Activated CD8-positive, alpha-beta memory T cell treated with anti-CD3 and anti-CD28 coated beads for 1 hour (primary cell): ENCODE measurements at regions not wholly inside any gene's neighbourhood (a gene's known extent, or its start where the extent isn't known, plus 50 kb on each side); places are given as distances from the start of the nearest gene placed in this dataset.
"Not testable (repeated sequence)": the region's sequence is repeated elsewhere in the genome, so short reads cannot be mapped to it uniquely, and the experiment has no call there.

ENCODE experiments used
- DNase-seq, 2 donors: peaks; one replicate each; pipeline ENCODE4 v3.0.0-alpha.2; 2020; ENCODE audit warnings: low read depth in 1 of 2; ENCODE audit errors: extremely low read depth in 1 of 2

DNA sequence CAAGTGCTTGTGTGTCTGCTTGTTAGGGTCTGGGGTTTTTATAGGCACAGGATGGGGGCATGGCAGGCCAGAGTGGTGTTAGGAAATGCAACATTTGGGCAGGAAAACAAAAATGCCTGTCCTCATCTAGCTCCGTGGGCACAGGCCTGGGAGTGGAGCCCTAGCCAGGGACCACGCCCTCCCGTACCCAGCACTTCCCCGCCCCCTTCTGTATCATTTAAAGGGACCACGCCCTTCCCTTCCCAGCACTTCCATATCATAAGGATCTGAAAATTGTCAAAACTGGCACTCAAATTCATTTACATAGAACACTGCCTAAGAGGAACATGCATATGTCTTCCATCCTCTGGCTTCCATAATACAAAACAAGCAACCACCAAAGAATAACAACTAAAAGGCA lies 185.8 kb downstream of the B3GLCT start:
- no peak for DNase-seq

DNA sequence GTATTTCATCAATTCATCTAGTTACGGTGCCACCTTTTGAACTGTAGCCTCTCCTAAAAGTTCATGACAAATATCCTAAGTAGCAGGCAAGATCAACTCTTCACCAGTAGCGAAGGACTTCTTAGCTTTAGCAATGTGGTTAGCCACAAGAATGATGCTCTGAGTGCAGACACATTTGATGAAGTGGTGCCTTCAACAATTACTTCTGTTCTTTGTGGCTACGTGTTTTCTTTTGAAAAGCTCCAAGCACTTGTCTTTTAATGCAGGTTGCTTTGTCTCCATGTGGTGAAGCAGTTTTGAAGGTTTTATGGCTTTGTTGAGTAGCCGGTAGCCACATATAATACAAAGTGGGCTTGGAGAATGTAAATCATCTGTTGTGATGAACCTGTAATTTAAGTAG lies 194.7 kb downstream of the B3GLCT start:
- DNase-seq: no peak

DNA sequence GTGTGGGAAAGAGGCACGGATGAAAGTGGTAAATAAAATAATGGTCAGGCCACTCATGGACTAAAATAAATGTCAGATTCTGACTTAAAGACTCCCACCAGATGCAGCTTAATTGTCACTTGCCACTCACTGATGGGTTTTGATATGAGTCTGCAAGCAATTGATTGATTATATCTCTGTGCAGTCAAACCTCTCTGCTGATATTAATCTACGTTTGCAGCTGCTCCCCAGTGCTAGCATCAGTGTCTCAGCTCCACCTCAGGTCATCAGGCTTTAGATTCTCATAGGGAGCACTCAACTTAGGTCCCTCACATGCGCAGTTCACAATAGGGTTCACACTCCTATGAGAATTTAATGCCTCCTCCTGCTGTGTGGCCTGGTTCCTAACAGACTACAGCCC lies 195.3 kb downstream of the B3GLCT start:
- no peak for DNase-seq

DNA sequence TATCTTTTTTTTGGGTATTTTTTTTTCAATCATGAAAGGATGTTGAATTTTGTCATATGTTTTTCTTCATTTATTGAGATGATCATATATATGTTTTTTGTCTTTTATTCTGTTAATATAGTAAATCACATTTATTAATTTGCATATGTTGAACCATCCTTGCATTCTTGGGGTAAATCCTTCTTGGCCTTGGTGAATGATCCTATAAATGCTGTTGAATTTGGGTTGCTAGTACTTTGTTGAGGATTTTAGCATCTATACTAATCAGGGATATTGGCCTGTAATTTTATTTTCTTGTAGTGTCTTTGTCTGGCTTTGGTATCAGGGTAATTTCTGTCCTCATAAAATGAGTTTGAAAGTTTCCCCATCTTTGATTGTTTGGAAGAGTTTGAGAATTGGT lies 199.9 kb downstream of the B3GLCT start:
- DNase-seq: no peak

GRCh38 chr13:31403711-31404110 lies 203.9 kb downstream of the B3GLCT start:
- DNase-seq: not testable (repeated sequence)

DNA sequence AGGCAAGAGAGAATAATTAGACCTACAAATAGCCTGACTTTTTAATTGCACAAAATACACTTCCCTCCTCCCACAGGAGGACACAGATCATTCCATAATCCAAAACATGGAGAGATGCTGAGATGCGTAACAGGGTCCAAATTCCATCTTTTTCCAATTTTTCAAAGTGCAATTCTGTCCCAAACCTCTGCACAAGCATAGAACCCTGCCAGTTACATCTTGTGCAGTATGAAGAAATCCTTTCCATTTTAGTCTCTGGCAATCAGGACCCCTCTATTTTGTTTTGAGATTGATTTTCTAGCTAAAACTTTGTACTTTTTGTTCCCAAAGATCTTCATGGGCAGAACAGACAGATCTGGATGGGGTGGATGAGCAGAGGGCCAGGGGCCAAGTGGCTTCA lies 209.2 kb downstream of the B3GLCT start:
- DNase-seq: no peak

DNA sequence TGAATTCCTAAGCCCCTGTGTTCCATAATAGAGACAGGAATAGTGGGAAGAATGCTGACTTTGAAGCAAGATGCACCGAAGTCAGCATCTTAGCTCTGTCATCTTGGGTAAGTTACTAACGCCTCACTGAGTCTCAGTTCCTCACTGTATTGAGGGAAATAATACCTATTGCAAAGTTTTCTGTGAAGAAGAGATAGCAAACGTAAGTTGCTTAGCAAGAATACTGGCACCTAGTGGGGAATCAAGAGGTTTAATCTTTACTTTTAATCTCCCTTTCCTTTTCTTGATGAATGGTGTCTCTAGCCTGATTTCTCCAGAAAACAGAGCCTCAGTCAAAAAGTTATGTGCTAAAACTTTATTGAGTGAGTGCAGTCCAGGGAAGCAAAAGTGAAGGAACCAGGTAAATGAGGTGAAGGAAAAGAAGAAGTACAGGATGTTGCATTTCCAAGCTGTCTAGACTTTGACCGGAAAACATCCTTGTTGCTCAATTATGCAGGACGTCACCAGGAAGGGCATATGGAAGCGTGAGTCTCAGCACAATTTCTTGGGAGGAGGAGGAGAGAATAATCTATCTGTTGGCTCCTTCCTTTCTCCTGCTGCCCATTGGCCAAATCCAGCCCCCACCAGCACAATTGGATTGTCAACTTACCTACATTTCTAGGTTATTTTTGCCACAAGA lies 210.0 kb downstream of the B3GLCT start:
- no peak for DNase-seq

GRCh38 chr13:31413516-31413915 lies 213.7 kb downstream of the B3GLCT start:
- no peak for DNase-seq

- DNase-seq: no peak
Observed at GRCh38 chr13:31416066-31416465, 216.3 kb downstream of the B3GLCT start.

DNA sequence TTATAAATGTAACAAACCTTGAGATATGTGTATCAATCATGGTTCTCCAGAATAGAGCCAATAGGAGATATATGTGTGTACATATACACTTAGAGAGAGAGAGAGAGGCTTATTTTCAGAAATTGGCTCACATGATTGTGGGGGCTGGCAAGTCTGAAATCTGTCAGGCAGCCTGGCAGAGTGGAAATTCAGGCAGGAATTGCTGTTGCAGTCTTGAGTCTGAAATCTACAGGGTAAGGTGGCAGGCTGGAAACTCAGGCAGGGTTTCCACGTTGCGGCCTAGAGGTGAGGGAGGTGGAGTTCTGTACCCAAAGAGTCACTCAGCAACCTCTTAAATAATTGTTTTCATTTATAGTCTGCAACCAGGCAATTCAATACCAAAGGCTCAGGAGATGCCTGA lies 218.4 kb downstream of the B3GLCT start:
- no peak for DNase-seq

GRCh38 chr13:31421756-31422155 lies 222.0 kb downstream of the B3GLCT start:
- DNase-seq: no peak

GRCh38 chr13:31424130-31424729 lies 224.5 kb downstream of the B3GLCT start:
- DNase-seq: peak in 1 of 2 donors; percentile 17

DNA sequence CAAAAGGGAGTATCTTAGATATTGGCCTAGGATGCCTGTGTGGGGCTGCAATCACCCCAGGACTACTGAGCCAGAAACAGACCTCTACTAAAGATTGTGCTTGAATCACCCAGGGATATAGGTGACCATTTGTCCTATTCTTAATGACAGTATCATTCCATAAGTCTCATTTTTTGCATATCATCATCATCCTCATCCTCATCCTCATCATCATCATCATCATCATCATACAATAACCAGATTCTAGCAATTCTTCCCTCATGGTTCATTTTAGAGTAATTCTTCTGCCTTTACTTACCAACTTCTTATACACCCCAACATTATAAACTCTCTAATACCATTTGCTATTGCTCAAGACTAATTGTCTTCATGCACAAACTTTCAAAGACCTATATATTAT lies 226.6 kb downstream of the B3GLCT start:
- DNase-seq: no peak

DNA sequence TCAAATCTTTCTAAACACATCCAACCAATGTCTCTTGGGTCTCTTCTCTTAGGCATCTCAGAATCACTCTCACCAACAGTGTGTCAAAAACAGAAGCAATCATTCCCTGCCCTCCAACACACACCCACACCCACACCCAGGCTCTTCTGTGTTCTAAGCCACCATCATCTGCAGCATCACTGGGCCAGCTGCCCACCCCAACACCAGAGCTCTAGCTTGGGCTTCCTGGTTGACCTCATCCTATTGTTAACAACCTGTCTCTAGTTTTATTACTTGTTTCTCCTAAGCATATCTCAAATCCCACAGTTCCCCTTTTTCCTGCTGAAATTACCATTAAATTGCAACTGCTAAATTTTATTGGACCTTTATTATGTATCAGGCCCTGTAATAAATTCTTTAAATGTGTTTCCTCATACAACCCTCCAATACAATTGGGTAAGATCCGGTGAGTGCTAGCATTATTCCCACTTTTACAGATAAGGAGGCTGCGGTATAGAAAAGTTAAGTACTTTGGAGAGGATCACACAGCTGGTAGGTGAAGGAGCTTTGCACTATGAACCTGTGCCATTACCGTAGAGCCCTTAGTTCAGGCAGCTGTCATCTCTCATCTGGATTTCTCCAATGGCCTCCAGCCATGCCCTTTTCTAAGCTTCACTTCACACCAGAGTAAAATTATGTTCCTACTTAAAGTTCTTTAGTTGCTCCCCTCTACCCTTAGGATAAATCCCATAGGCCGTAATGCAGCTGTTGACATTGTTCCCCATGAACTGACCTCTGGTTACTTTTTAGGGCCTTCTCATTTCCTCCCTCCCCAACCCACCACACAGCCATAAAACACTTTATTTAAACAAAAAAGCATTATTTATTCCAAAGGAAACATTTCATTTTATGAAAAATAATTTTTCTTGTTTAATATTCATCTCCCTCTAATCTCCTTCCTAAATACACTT lies 227.7 kb downstream of the B3GLCT start:
- DNase-seq: no peak

DNA sequence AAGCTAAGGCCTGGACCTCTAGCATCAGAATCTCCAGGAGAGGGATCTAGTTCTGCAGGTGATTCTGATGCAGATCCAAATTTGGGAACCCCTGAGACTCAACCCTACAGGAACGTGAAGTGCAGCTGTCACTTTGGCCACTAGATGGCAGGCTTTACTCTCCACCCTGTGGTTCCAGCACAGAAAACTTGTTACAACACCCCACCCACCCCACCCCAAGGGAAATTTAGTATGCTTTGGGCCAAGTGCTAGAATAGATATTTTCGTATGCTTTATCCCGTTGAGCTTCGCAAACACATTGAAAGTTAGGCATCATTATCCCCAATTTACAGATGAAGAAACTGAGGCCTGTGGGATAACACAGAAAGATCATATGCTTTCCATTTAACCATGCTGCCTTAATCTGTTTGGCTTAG lies 232.0 kb downstream of the B3GLCT start:
- DNase-seq: peak in 1 of 2 donors; percentile 5

DNA sequence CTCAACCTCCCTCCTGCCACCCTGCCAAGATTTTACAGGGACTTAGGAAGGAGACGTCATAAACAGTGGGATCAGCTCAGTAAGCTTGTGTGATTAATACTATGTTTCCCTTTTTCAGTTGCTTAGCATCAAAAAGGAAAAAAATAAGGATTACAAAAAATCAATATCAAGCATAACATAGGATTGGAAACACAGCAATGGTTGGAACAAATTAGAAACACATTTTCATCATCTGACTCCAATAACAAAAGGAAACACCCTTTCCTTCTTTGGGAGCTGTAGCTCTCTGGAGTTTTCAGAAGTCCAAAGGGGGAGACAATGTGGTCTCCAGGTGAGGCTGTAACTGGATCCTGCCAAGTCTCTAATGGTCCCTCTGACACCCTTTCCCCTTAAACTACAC lies 233.4 kb downstream of the B3GLCT start:
- DNase-seq: no peak

- DNase-seq: no peak
Observed at GRCh38 chr13:31433746-31434145, 234.0 kb downstream of the B3GLCT start.

- no peak for DNase-seq
Observed at GRCh38 chr13:31434613-31435012, 234.8 kb downstream of the B3GLCT start.

DNA sequence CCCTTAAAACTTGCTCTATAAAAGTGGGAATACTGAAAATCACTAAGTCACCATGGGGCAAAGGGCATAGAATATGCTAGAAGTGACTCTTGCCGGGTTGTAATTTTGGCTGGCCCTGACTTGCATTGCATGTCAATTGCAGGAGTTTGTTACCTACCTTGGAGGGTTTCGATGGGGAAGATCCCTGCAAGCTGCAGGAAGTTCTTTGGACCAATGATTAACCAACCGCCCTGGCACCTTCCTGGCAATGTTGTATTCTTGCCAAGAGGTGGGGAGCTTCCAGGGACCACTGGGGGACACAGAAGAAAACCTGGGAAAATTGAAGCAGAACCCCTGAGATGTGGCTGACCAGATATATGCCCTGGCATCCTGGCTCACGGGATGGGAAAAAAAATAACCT lies 235.8 kb downstream of the B3GLCT start:
- DNase-seq: no peak

- DNase-seq: no peak
Observed at GRCh38 chr13:31436478-31436877, 236.7 kb downstream of the B3GLCT start.

DNA sequence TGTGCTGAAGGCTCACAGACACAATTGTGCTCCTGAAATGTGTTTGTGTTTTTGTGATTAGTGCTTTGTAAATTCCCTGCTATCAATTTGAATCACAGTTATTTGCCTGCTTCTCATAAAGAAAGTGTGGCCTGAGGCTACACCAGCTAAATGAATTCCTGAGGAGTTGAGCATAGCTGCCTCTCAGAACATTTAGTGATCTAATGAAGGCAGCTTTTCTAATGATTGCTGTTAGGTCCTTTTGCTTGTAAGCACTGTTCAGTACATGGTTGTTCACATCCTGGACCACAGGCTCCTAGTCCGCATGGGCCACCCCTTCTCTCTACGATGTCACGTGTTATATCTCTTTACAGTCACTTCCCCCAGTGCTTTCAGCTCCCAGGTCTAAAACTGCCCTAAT lies 238.2 kb downstream of the B3GLCT start:
- DNase-seq: no peak

DNA sequence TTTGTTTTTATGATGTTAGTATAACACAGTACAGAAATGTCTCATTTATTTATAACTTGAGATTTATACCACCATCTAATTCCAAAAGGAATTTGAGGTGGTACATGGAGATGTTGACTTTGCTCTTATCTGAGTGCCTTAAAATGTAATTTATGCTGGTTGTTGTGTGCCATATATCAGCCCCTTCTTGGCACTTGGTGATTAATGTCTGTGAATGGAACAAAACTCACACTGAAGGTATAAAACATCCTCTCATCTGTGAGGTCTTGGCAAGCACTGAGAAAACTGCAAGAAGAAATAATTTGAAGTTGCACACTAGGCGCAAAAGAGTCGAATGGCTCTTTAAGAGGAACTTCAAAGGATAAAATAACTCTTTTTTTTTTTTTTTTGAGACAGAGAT lies 240.4 kb downstream of the B3GLCT start:
- DNase-seq: no peak
